Keratinocyte (primary cell): ENCODE measurements at regions not wholly inside any gene's neighbourhood (a gene's known extent, or its start where the extent isn't known, plus 50 kb on each side); places are given as distances from the start of the nearest gene placed in this dataset.

Source experiments
- DNase-seq: peaks from one replicate; pipeline ENCODE4 v3.0.0-alpha.2; 2011; ENCODE audit warnings: low read depth, missing footprints, low spot score
- FAIRE-seq: peaks from 2 replicates; lab custom pipeline; 2011; peaks lifted over from hg19 to GRCh38; lab: Jason Lieb, UNC
- H2AFZ ChIP-seq: 2 replicates; pipeline ENCODE4 v1.6.0; 2012; ENCODE audit warnings: low read length, control low read depth, inconsistent platforms; ENCODE audit not compliant: control insufficient read depth
- H3K27ac ChIP-seq: 2 replicates; pipeline ENCODE4 v1.5.1; 2011; ENCODE audit warnings: low read length; ENCODE audit not compliant: control insufficient read depth, insufficient read depth
- H3K27me3 ChIP-seq: 3 replicates; pipeline ENCODE4 v1.6.0; 2011; ENCODE audit warnings: low read length; ENCODE audit not compliant: control insufficient read depth, insufficient read depth; ENCODE audit errors: extremely low read depth
- H3K36me3 ChIP-seq, 2 experiments: 2 replicates in 1 of 2; 3 replicates in 1 of 2; pipeline ENCODE4 v1.5.1; 2011; ENCODE audit warnings: low read length in 2 of 2, mild to moderate bottlenecking in 1 of 2; ENCODE audit not compliant: control insufficient read depth in 2 of 2, insufficient read depth in 2 of 2; ENCODE audit errors: extremely low read depth in 1 of 2
- H3K4me1 ChIP-seq: 3 replicates; pipeline ENCODE4 v1.5.1; 2011; ENCODE audit warnings: low read length; ENCODE audit not compliant: control insufficient read depth, insufficient read depth; ENCODE audit errors: extremely low read depth
- H3K4me2 ChIP-seq: 3 replicates; pipeline ENCODE4 v1.6.0; 2011; ENCODE audit warnings: low read depth, low read length; ENCODE audit not compliant: control insufficient read depth, insufficient read depth; ENCODE audit errors: extremely low read depth
- H3K4me3 ChIP-seq, 3 experiments: fragments of 200-600 bp in 1 of 3; sonication (generic) in 1 of 3; 2 replicates in 2 of 3; 3 replicates in 1 of 3; pipeline ENCODE4 v1.5.1; 2011 to 2016; ENCODE audit warnings: low read length in 3 of 3, mild to moderate bottlenecking in 3 of 3, control low read depth in 2 of 3, inconsistent platforms in 1 of 3, low read depth in 1 of 3, mixed read lengths in 1 of 3, mixed run types in 1 of 3, moderate library complexity in 1 of 3; ENCODE audit not compliant: control insufficient read depth in 2 of 3, insufficient read depth in 2 of 3; ENCODE audit errors: extremely low read depth in 1 of 3
- H3K79me2 ChIP-seq: 2 replicates; pipeline ENCODE4 v1.6.0; 2012; ENCODE audit warnings: low read length; ENCODE audit not compliant: control insufficient read depth, insufficient read depth
- H3K9ac ChIP-seq: 3 replicates; pipeline ENCODE4 v1.6.0; 2011; ENCODE audit warnings: low read length; ENCODE audit not compliant: control insufficient read depth, insufficient read depth; ENCODE audit errors: extremely low read depth
- H3K9me1 ChIP-seq: 3 replicates; pipeline ENCODE4 v1.6.0; 2011; ENCODE audit warnings: low read length; ENCODE audit not compliant: control insufficient read depth, insufficient read depth; ENCODE audit errors: extremely low read depth
- H3K9me3 ChIP-seq: 2 replicates; pipeline ENCODE4 v1.5.1; 2012; ENCODE audit warnings: low read depth, low read length; ENCODE audit not compliant: control insufficient read depth
- H4K20me1 ChIP-seq: 3 replicates; pipeline ENCODE4 v1.6.0; 2011; ENCODE audit warnings: low read length; ENCODE audit not compliant: control insufficient read depth, insufficient read depth; ENCODE audit errors: extremely low read depth
- CTCF ChIP-seq, 3 experiments: IDR thresholded peaks in 1 of 3; conservative IDR thresholded peaks in 1 of 3; optimal IDR thresholded peaks in 1 of 3; 2 replicates in 2 of 3; 3 replicates in 1 of 3; pipeline versions ENCODE3 to v1.5.1; 2011; ENCODE audit warnings: low read length in 3 of 3, mild to moderate bottlenecking in 3 of 3, moderate library complexity in 2 of 3, control low read depth in 1 of 3, inconsistent platforms in 1 of 3; ENCODE audit not compliant: insufficient read depth in 2 of 3; ENCODE audit errors: extremely low read depth in 1 of 3
- EZH2 ChIP-seq: IDR thresholded peaks from one replicate; pipeline ENCODE4 v1.6.1; 2012; ENCODE audit warnings: inconsistent platforms, mild to moderate bottlenecking, low read length, moderate library complexity
- dilution Hi-C: fragments of 300-500 bp; cut with MboI; formaldehyde crosslinking; loops from one replicate; pipeline ENCODE4 v1.7.0; 2020; ENCODE audit warnings: low sequenced_read_pairs; ENCODE audit not compliant: extremely low pct_ligation_motif_present

DNA sequence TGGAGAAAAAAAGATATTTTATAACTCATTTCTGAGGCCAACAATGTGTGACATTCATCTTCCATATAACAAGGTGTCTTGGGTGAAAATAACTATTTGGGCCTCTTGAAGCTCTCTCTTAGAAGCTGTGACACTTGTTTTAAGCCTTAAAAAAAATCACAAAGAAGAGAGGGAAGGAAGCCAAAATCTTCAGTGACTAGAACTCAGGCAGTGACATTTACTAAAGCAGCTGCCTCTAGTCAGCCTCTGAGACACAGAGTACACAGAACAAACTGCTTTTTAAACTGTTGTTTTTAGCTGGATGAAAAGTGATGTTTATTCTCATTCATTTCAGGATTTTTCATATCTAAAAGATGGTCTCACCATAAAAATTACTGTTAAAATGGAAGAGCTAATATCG lies 793.6 kb downstream of the GALC start:
- TF ChIP-seq EZH2: no peak
- no peak for TF ChIP-seq CTCF (optimal IDR thresholded peaks at IDR 0.05 in 1 of 3, IDR thresholded peaks at IDR 0.05 in 1 of 3, conservative IDR thresholded peaks at IDR 0.05 in 1 of 3; ENCODE audit: extremely low read depth in 1 of 3, insufficient read depth in 2 of 3, low read length in 3 of 3)
- Histone ChIP-seq H3K4me1 (no peaks in the 10 kb centered on the region), H3K9ac (no peak overlapping the region), H3K9me3 (no peaks in the 10 kb centered on the region), H3K9me1 (no peaks in the 10 kb centered on the region), H3K27ac (no peak overlapping the region), H3K27me3 (no peaks in the 10 kb centered on the region), H3K79me2 (no peaks in the 10 kb centered on the region), H3K4me3 (no peak overlapping the region), H3K36me3 (no peaks in the 10 kb centered on the region), H4K20me1 (no peaks in the 10 kb centered on the region), H2AFZ (no peak overlapping the region), H3K4me2 (no peak overlapping the region)
- dilution Hi-C loops: no loop called here
- FAIRE-seq (no peak), DNase-seq (no peak)

GRCh38 chr14:87196436-87196835 lies 796.5 kb downstream of the GALC start:
- H3K9me1 ChIP-seq: no peaks in the 10 kb centered on the region
- TF ChIP-seq CTCF (optimal IDR thresholded peaks at IDR 0.05 in 1 of 3, IDR thresholded peaks at IDR 0.05 in 1 of 3, conservative IDR thresholded peaks at IDR 0.05 in 1 of 3; ENCODE audit: extremely low read depth in 1 of 3, insufficient read depth in 2 of 3, low read length in 3 of 3) (no peak), EZH2 (no peak)

More at GRCh38 chr14:87196436-87196835, 796.5 kb downstream of the GALC start:
- Histone ChIP-seq H3K9me3 (no peaks in the 10 kb centered on the region), H3K27ac (no peak overlapping the region), H3K4me2 (no peak overlapping the region), H4K20me1 (no peaks in the 10 kb centered on the region), H3K4me3 (no peak overlapping the region), H3K36me3 (no peaks in the 10 kb centered on the region), H3K79me2 (no peaks in the 10 kb centered on the region), H3K9ac (no peak overlapping the region), H3K4me1 (no peaks in the 10 kb centered on the region), H3K27me3 (no peaks in the 10 kb centered on the region), H2AFZ (no peak overlapping the region)
- DNase-seq (no peak), FAIRE-seq (no peak)
- dilution Hi-C loops: no loop called here
